ENCODE measurements at regions not wholly inside any gene's neighbourhood (a gene's known extent, or its start where the extent isn't known, plus 50 kb on each side); places are given as distances from the start of the nearest gene placed in this dataset.

DNA sequence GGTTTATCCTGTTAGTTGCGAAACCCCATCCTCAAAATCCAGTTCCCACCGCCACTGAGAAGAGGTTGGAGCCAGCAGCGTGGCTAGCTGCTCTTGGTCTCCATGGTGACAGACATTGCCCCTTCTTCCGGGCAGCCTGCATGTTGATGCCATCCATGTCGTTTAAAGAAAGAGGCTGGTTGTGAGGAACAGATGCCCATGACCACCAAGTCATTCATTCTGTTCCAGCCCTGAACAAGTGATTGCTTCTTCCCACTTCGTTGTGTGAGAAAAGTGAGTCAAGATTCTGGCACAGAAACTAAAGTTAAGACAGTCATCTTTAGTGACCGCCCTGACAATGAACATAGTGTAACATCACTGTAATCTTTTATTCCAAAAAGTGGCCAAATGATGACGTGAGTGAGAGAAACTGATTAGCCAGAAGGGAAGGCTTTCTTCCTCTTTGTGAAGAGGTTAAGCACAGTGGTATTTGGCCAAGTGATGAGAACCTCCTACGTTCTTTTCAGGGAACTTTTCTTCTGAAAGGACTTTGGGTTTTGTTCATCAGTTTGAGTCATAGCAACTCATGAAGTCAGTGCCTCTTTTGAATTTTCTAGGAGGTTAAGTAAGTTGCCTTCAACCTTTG, 272.5 kb downstream of the GALR1 start:
- no peak for DNase-seq

DNA sequence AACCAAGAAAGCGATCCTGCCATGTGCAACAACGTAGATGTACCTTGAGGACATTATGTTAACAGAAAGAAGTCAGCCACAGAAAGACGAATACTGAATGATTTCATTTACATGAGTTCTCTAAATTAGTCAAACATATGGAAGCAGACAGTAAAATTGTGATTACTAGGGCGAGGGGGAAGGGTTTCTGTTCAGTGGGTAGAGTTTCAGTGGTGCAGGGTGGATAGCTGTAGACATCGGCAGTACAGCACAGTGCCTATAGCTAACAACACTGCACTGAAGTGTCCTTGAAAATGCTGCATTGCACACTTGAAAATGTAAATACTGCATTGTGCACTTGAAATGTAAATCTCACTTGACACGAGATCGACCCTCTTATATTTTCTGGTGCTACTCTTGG, 275.3 kb downstream of the GALR1 start:
- no peak for DNase-seq

- DNase-seq = no peak
These were observed 277.3 kb downstream of the GALR1 start for GRCh38 chr18:77526962-77527361.

DNA sequence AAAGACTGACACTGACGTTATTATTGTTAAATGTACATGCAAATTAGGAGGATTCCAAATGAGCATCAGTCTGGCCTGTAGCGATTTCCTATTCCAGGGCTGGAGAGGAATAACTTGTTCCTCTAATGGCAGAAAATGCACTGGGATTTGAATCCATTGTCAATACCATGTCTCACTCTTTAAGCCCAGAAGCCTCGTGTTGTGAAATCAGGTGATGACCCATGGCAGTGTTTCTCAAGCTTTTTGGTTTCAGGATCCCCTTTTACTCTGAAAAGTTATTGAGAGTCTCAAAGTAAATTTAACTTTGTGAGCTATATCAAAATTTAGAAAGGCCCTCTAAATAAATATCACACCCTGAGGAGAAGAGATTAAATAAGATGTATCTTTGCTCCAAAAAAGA, 279.2 kb downstream of the GALR1 start:
- DNase-seq = no peak

GRCh38 chr18:77529492-77530176, 280.0 kb downstream of the GALR1 start:
- no peak for DNase-seq

DNA sequence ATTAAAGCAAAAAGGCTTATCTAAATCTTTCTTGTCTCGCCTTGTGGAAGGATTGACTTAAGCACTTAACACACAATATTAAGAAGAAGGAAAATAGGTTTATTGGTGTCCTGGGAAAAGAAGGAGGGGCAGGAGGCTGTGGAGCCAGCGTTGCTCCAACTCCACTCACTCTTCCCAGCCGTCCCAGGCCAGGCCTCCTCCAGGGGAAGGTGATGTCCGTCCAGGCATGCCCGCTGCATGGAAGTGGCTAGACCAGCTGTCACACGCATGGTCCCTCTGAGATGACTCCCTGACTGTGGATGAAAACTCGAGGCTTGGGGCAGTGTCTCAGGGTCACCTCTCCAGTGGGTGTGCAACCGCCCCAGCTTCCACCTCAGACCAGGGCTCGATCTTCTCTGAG, 281.1 kb downstream of the GALR1 start:
- DNase-seq = no peak

GRCh38 chr18:77539860-77540259, 290.2 kb downstream of the GALR1 start:
- DNase-seq = no peak

DNA sequence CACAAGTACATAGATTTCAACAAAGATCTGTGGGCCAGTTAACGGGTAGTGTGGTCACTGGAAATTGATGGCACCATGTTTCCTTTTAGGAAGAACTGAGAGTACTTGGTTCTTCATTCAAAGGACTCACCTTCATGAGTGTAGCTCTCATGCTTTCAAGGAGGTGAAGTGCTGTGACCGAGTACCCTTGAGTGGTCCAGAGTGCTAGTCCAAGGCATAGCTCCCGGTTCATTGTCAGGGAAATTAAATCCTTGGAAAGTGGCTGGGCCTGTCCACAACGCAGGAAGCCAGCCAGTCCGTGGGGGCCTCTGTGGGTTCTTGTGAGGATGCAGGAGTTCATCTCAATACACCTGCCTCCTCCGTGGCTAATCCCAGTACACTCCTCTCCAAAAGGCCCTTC, 295.1 kb downstream of the GALR1 start:
- DNase-seq = no peak

- peak; percentile 25 for DNase-seq
These were observed 298.1 kb downstream of the GALR1 start for GRCh38 chr18:77547757-77548156.

DNA sequence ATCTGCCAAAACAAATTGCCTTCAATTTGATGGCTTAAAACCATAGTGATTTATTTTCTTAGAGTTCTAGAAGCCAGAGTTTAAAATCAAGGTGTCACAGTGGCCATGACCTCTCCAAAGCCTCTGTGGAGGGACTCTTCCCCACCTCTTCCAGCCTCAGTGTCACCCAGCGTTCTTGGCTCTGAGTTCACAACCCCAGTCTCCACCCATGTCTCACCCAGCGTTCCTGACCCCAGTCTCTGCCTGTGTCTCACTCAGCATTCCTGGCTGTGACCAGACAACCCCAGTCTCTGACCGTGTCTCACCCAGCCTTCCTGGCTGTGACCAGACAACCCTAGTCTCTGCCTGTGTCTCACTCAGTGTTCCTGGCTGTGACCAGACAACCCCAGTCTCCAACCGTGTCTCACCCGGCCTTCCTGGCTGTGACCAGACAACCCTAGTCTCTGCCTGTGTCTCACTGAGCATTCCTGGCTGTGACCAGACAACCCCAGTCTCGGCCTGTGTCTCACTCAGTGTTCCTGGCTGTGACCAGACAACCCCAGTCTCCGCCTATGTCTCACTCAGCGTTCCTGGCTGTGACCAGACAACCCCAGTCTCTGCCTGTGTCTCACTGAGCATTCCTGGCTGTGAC, 299.3 kb downstream of the GALR1 start:
- DNase-seq = no peak

DNA sequence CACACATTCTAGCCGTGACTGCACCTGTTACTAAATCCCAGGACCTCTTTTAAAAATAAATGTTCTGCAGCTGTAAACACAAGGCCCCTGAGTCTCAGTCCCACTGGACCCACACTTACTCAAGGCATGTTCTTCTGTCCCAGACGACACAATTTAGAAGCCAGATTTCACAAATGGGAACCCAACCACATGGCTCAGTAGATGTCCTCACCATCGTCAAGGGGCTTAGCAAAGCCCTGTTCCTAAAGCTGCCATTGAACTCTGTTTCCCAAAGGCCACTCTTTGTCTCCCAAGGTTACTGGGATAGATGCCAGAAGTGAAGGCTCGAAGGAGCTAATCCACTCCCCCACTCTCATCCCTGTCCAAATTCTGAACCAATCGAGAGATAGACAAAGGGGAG, 301.0 kb downstream of the GALR1 start:
- no peak for DNase-seq

DNA sequence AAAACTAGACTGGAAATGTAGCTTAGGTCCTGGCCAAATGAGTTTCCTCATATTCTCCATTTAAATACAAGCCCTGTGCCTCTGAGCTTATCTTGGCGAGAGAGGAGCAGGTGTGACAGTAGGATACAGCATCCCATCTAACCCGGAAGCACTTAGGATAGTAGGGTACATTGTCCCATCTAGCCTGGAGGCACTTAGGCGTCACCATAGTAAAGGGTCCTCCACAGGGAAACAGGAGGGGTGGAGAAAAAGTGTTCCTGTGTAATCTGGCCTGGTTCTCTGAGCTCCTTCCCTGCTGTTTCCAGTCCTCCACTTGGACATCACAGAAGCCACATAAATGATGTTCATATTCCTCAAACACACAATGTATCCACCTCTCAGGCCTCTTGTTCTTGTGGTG, 301.4 kb downstream of the GALR1 start:
- DNase-seq = no peak

GRCh38 chr18:77552945-77553344, 303.3 kb downstream of the GALR1 start:
- DNase-seq = no peak

GRCh38 chr18:77554061-77554460, 304.4 kb downstream of the GALR1 start:
- DNase-seq = no peak

DNA sequence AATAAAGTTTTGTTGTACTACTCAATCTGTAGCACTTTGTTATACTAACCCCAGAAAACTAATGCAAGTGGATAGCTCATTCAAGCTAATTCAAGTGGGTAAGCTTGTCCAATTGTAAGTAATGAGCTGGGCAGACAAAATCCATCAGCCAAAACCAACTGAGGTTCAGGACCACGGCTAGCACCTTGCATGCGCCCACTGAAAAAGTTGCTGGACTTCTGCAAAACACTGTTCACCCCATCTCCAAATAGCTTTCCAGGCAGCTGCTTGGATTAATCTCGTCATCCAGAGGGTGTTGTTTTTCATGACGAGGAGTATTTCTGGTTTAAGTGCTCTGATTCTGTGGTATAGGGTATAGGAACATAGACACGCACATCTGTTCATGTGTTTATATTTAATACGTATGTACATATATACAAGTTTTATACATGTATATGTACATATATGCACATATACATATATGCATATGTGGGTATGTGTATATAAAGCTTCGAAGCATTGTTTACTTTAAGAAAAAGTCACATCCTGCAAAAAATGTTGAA, 307.5 kb downstream of the GALR1 start:
- DNase-seq = peak; percentile 56

DNA sequence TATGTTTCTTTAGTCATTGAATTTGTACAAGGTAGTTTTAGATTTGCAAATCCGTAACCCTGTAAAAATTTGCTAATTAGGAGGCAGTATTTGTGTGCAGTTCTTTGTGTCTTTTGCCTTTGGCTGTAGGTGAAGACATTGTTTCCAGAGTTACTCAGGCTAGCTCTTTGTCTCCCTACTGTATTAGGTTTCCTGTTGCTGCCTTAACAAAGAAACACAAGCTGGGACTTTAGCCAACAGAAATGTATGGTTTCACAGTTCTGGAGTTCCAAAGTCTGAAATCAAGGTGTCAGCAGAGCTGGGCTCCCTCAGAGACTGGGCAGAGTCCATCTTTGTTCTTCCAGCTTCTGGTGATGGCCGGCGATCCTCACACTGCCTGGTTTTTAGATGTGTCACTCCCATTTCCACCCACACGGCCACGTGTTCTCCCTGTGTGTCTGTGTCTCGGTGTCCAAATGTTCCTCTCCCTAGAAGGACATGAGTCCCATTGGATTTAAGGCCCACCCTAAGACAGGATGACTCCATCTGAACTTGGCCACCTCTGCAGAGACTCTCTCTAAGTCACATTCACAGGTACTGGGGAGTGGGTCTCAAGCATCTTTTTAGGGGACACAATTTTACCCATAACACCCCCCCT, 309.7 kb downstream of the GALR1 start:
- no peak for DNase-seq

DNA sequence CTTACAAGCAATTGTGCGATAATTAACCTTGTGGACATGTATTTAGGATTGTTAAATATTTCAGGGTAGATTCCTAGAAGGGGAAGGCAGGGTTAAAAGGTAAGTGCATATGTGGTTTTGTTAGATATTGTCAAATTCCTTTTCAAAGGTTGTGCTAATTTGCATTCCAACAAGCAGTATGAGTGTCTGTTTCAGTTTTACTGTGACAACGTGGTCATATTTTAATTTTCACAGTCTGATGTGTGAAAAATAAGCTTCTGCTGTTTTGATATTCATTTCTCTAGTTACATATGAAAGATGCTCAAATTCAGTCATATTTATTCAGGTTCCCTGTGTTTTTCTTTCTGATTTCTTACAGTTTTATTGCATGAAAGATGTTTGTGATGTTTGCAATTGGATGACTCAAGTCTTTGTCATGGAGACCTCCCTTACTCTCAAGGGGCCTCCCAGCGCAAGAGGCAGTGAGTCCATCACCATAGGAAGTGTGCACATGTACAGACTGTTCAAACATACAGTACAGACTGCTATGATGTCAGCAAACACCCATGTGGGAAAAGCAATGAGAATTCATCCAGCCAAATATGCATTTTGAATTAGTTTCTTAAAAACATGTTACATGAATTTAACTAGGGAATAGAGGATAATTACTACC, 310.8 kb downstream of the GALR1 start:
- no peak for DNase-seq

DNA sequence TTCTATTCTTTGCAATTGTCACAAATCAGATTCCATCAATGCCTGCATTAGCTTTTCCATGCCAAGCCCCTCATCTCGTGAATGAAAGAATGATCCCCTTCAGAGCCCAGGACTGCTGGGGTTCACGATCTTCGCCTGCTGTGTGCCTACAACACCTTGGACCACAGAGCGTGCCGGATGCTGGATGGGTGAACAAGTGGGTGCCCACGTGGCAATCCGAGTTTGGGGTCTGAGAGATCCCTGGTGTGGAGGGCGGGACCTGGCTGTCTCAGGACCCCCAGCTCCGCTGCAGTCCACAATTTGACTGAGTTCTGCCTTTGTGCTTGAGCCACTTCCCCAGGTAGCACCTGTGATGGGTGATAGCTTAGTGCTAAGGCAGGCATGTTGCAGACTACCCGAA, 317.0 kb downstream of the GALR1 start:
- no peak for DNase-seq

DNA sequence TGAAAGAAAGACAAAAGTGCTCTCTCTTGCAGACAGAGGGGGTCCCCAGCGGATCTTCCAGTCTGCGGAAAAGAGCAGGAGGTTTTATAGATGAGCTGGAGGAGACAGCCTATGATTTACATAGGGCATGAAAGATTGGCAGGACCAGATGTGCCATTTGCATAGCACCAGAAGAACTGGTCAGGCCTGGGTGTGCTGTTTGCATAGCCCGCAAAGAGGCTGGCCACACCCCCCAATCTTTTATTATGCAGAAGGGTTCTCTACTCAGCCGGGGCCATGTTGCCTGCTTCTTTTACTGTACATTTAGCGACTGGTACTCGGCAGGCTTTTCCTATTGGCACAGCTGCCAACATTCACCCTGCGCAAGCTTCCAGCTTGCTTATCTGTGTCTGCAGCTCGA, 317.6 kb downstream of the GALR1 start:
- no peak for DNase-seq

GRCh38 chr18:77571743-77572142, 322.1 kb downstream of the GALR1 start:
- no peak for DNase-seq

- no peak for DNase-seq
These were observed 322.9 kb downstream of the GALR1 start for GRCh38 chr18:77572537-77572936.

- DNase-seq = no peak
These were observed 323.9 kb downstream of the GALR1 start for GRCh38 chr18:77573571-77573970.

DNA sequence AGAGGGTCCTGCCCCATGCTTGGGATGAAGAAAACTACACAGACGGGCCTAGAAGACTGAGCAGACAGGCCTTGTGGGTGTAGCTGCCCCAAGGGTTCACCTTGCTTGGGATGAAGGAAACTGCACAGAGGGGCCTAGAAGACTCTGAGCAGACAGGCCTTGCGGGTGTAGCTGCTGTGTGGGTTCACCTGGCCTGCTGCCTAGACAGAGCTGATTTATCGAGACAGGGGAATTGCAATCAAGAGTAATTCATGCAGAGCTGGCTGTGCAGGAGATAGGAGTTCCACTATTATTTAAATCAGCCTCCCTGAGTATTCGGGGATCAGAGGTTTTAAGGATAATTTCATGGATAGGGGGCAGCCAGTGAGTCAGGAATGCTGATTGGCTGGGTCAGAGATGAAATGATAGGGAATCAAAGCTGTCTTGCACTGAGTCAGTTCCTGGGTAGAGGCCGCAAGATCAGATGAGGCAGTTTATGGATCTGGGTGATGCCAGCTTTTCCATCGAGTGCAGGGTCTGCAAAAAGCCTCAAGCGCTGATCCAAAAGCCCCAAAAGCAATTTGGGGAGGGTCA, 341.4 kb downstream of the GALR1 start:
- DNase-seq = no peak

Data from right hindlimb (tissue), 1 donor.